ENCODE measurements at regions not wholly inside any gene's neighbourhood (a gene's known extent, or its start where the extent isn't known, plus 50 kb on each side); places are given as distances from the start of the nearest gene placed in this dataset.
A peak's percentile ranks its signal among the peaks of the same experiment; 100 is the strongest.
"Not testable (repeated sequence)": the region's sequence is repeated elsewhere in the genome, so short reads cannot be mapped to it uniquely, and the experiment has no call there.

DNA sequence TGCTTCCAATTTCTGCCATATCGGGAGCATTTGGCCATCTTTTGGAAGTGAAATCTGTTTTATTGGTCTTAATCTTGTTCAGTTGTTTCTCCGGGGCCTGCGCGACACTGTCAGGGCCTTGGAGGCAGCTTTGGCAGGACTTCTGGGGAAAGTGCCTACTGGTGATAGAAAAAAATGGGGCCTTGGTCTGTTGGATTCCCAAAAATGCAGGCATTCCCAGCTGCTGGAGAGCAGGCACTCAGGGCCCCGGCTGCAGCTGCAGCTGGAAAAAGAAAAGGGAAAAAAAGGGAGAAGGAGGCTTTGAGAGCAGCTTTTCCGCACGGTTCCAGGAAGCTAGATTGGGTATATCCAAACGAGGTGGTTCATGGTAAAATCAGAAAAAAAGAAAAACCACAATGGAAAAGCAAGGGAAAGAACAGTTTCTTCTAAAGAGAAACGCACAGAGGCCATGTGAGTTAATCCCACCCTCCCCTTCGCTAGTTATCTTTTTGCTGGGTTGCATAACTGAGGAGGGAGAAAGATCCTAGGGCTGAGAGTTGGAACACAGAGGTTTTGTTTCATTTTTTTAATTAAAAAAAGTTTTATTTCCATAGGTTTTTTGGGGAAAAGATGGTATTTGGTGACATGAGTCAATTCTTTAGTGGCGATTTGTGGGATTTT, 134.7 kb upstream of the RFLNA start:
- no peak for ATAC-seq
- 69% methylated on average over 11 of the region's 11 CpGs for WGBS (ENCODE audit: insufficient coverage, low coverage, low lambda C conversion rate, missing lambda C conversion rate)
- Histone ChIP-seq H3K27ac (no peak overlapping the region), H3K27me3 (no peaks in the 10 kb centered on the region), H3K36me3 (no peaks in the 10 kb centered on the region), H3K4me1 (no peaks in the 10 kb centered on the region), H3K4me3 (no peak overlapping the region), H3K9me3 (no peaks in the 10 kb centered on the region)
- DNase-seq, result no peak
- intact Hi-C loops (cut with DNase I), result no loop called here
- TF ChIP-seq POLR2A (IDR thresholded peaks at IDR 0.05), result no peak
- TF ChIP-seq, protein P1, sequence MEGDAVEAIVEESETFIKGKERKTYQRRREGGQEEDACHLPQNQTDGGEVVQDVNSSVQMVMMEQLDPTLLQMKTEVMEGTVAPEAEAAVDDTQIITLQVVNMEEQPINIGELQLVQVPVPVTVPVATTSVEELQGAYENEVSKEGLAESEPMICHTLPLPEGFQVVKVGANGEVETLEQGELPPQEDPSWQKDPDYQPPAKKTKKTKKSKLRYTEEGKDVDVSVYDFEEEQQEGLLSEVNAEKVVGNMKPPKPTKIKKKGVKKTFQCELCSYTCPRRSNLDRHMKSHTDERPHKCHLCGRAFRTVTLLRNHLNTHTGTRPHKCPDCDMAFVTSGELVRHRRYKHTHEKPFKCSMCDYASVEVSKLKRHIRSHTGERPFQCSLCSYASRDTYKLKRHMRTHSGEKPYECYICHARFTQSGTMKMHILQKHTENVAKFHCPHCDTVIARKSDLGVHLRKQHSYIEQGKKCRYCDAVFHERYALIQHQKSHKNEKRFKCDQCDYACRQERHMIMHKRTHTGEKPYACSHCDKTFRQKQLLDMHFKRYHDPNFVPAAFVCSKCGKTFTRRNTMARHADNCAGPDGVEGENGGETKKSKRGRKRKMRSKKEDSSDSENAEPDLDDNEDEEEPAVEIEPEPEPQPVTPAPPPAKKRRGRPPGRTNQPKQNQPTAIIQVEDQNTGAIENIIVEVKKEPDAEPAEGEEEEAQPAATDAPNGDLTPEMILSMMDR (IDR thresholded peaks at IDR 0.05), result no peak

DNA sequence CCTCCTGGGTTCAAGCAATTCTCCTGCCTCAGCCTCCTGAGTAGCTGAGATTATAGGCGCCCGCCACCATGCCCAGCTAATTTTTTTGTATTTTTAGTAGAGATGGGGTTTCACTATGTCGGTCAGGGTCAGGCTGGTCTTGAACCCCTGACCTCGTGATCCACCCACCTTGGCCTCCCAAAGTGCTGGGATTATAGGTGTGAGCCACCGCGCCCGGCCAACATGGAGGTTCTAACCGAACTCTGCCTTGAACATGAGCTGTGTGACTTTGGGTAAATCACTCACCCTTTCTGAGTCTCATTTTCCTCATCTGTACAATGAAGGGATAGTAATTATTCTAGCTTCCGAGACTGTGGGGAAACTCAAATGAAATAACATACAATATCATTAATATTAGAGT, 133.5 kb upstream of the RFLNA start:
- 40% methylated on average over 2 of the region's 9 CpGs for WGBS (ENCODE audit: insufficient coverage, low coverage, low lambda C conversion rate, missing lambda C conversion rate)
- H3K9me3 ChIP-seq; intact Hi-C loops (cut with DNase I); H3K36me3 ChIP-seq; H3K27me3 ChIP-seq; DNase-seq; ATAC-seq; H3K27ac ChIP-seq; H3K4me1 ChIP-seq; H3K4me3 ChIP-seq: not testable (repeated sequence)

DNA sequence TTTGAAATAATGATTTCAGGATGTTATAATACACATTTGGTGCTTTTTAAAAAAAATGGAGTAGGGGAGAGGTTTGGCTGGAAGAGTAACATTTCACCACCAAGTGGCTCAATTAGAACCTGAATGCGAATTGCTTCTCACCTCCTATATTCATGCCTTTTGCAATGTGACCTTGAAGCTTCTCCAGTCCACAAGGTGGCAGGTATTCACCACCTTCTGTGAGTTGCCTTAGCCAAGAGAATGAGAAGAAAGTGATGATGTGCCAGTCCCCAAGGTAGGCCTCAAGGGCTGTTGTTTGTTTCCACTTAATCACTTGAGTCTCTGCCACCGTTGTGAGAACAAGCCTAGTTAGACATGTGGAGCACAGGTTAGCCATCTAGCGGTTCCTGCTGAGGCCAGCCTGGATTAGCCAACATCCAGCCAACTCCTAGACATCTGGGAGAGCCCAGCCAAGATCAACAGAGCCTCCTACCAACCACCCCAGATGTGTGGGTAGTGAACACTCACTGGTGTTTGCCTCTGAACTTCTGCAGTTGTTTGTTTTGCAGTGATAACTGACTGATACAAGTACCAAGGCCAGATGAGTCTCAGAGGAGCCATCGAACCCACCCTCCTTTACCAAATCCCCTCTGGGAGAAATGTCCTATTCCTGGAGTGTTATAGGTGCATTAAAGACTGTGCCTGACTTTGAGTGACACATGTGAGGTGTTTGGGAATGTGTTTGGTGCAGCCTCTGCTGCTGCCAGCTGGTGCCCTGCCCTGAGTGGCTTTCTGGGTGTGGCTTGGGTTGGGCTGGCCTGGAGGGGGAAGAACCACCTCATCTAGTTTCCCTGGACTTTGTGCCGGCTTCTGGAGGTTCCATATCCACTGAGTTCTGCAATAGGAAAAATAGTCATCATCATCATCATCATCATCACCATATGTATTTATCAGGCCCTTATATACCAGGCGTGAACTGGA, 132.5 kb upstream of the RFLNA start:
- intact Hi-C loops (cut with DNase I), result no loop called here
- TF ChIP-seq, protein P1 (IDR thresholded peaks at IDR 0.05), result no peak
- no peak for TF ChIP-seq POLR2A (IDR thresholded peaks at IDR 0.05)
- Histone ChIP-seq H3K4me1 (no peaks in the 10 kb centered on the region), H3K9me3 (no peaks in the 10 kb centered on the region), H3K4me3 (no peak overlapping the region), H3K27me3 (no peaks in the 10 kb centered on the region), H3K36me3 (no peaks in the 10 kb centered on the region), H3K27ac (no peak overlapping the region)
- ATAC-seq (peak in 1 of 4 donors; percentile 30), DNase-seq (no peak)
- 88% methylated on average over 3 of the region's 6 CpGs for WGBS (ENCODE audit: insufficient coverage, low coverage, low lambda C conversion rate, missing lambda C conversion rate)

DNA sequence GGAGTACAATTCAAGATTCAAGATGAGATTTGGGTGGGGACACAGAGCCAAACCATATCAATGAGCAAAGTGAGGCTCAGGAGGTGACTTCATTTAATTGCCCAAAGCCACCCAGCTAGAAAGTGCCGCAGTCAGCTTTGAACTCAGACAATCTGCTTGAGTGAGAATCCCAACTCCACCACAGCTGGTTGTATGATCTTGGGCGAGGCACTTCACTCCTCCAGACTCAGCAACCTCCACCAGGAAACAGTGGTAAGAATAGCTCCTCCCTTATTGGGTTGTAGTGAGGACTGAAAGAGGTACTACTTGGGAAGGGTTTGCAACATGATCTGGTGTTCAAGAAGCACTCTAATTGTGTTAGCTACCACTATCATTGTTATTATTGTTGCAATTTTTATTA, 129.2 kb upstream of the RFLNA start:
- WGBS (ENCODE audit: insufficient coverage, low coverage, low lambda C conversion rate, missing lambda C conversion rate), result 40% methylated on average over 1 of the region's 2 CpGs
- DNase-seq (no peak), ATAC-seq (no peak)
- Histone ChIP-seq H3K27me3 (no peaks in the 10 kb centered on the region), H3K4me1 (no peaks in the 10 kb centered on the region), H3K9me3 (no peaks in the 10 kb centered on the region), H3K4me3 (no peak overlapping the region), H3K36me3 (no peaks in the 10 kb centered on the region), H3K27ac (no peak overlapping the region)
- intact Hi-C loops (cut with DNase I), result no loop called here
- TF ChIP-seq, protein P1 (IDR thresholded peaks at IDR 0.05), result no peak
- TF ChIP-seq POLR2A (IDR thresholded peaks at IDR 0.05), result no peak

DNA sequence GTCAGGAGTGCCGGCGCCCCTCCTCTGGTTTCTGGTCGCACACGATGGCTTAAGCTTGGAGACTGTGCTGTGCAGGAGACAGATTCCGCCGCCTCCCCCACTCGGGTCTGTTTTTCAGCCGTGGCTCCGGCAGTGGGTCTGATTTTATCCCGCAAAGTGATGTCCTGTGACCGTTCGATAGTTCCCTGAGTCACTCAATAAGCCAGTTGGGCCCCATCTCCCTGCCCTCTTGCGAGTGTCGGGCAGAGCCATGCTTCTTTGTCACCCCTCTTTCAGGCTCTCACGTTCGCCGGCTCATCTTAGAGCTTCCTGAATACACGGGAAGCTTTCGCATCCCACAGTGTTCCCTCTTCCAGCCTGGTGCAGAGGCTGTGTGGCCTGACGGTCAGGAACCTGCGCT, 127.8 kb upstream of the RFLNA start:
- Histone ChIP-seq H3K4me1 (no peaks in the 10 kb centered on the region), H3K27me3 (no peaks in the 10 kb centered on the region), H3K9me3 (no peaks in the 10 kb centered on the region), H3K4me3 (no peak overlapping the region), H3K27ac (no peak overlapping the region), H3K36me3 (no peaks in the 10 kb centered on the region)
- TF ChIP-seq, protein P1 (IDR thresholded peaks at IDR 0.05), result no peak
- TF ChIP-seq POLR2A (IDR thresholded peaks at IDR 0.05), result no peak
- intact Hi-C loops (cut with DNase I), result no loop called here
- no peak for ATAC-seq
- WGBS (ENCODE audit: insufficient coverage, low coverage, low lambda C conversion rate, missing lambda C conversion rate), result 81% methylated on average over 16 of the region's 21 CpGs
- no peak for DNase-seq
